NCI-H526 (cell line): ENCODE measurements at regions not wholly inside any gene's neighbourhood (a gene's known extent, or its start where the extent isn't known, plus 50 kb on each side); places are given as distances from the start of the nearest gene placed in this dataset.

ENCODE experiments used
- DNase-seq, 2 experiments: peaks; one replicate each; lab custom pipeline; 2025; lab: John Stamatoyannopoulos, UW

GRCh38 chr5:29833394-29833793, 1360.1 kb upstream of the CDH6 start:
- DNase-seq: no peak

GRCh38 chr5:29822521-29822920, 1371.0 kb upstream of the CDH6 start:
- DNase-seq: no peak

GRCh38 chr5:29811914-29812679, 1381.4 kb upstream of the CDH6 start:
- DNase-seq: no peak

- no peak for DNase-seq
These were observed 1387.7 kb upstream of the CDH6 start for GRCh38 chr5:29805804-29806203.

- no peak for DNase-seq
These were observed 1392.7 kb upstream of the CDH6 start for GRCh38 chr5:29800752-29801151.

- no peak for DNase-seq
These were observed 1397.5 kb upstream of the CDH6 start for GRCh38 chr5:29796013-29796412.

- DNase-seq: no peak
These were observed 1398.3 kb upstream of the CDH6 start for GRCh38 chr5:29795096-29795652.

GRCh38 chr5:29794141-29794787, 1399.2 kb upstream of the CDH6 start:
- DNase-seq: no peak

GRCh38 chr5:29790281-29790680, 1403.2 kb upstream of the CDH6 start:
- DNase-seq: no peak

GRCh38 chr5:29780401-29780800, 1413.1 kb upstream of the CDH6 start:
- no peak for DNase-seq

GRCh38 chr5:29779141-29779540, 1414.3 kb upstream of the CDH6 start:
- no peak for DNase-seq

- no peak for DNase-seq
These were observed 1416.1 kb upstream of the CDH6 start for GRCh38 chr5:29777373-29777772.

- no peak for DNase-seq
These were observed 1422.5 kb upstream of the CDH6 start for GRCh38 chr5:29770936-29771335.

- no peak for DNase-seq
These were observed 1424.0 kb upstream of the CDH6 start for GRCh38 chr5:29769474-29769873.

- DNase-seq: no peak
These were observed 1434.5 kb upstream of the CDH6 start for GRCh38 chr5:29758986-29759421.

- DNase-seq: no peak
These were observed 1443.0 kb upstream of the CDH6 start for GRCh38 chr5:29750453-29750852.

GRCh38 chr5:29744618-29745017, 1448.9 kb upstream of the CDH6 start:
- DNase-seq: no peak

- DNase-seq: no peak
These were observed 1472.5 kb upstream of the CDH6 start for GRCh38 chr5:29720954-29721353.

GRCh38 chr5:29719171-29719570, 1474.3 kb upstream of the CDH6 start:
- no peak for DNase-seq

GRCh38 chr5:29715167-29715566, 1478.3 kb upstream of the CDH6 start:
- no peak for DNase-seq

- no peak for DNase-seq
These were observed 1490.6 kb upstream of the CDH6 start for GRCh38 chr5:29702875-29703274.

GRCh38 chr5:29701600-29701999, 1491.9 kb upstream of the CDH6 start:
- no peak for DNase-seq

- DNase-seq: peak in 1 of 2 experiments; percentile 46
These were observed 1495.6 kb upstream of the CDH6 start for GRCh38 chr5:29697785-29698414.
